ENCODE measurements at regions not wholly inside any gene's neighbourhood (a gene's known extent, or its start where the extent isn't known, plus 50 kb on each side); places are given as distances from the start of the nearest gene placed in this dataset.

- Histone ChIP-seq H3K9ac (ENCODE audit: control insufficient read depth, extremely low read depth, insufficient read depth, low read length) (no peak overlapping the region), H3K27me3 (ENCODE audit: control insufficient read depth, extremely low read depth, insufficient read depth, low read length) (peaks cover 49% of the 10 kb centered on the region)
Measured at GRCh38 chr5:133854554-133854953, 113.9 kb downstream of the C5orf15 start.

GRCh38 chr5:133853646-133854365 is 114.6 kb downstream of the C5orf15 start:
- H3K36me3 ChIP-seq (ENCODE audit: control insufficient read depth in 2 of 2, extremely low read depth in 1 of 2, insufficient read depth in 2 of 2, low read length in 2 of 2), result no peaks in the 10 kb centered on the region
- H3K4me3 ChIP-seq (ENCODE audit: control insufficient read depth in 2 of 3, extremely low read depth in 1 of 3, insufficient read depth in 2 of 3, low read depth in 1 of 3, low read length in 3 of 3), result no peak overlapping the region
- no peaks in the 10 kb centered on the region for H4K20me1 ChIP-seq (ENCODE audit: control insufficient read depth, extremely low read depth, insufficient read depth, low read length)
- DNase-seq (ENCODE audit: low read depth, low spot score), result no peak
- H3K27ac ChIP-seq (ENCODE audit: control insufficient read depth, insufficient read depth, low read length), result no peak overlapping the region
- no peak overlapping the region for H2AFZ ChIP-seq (ENCODE audit: control insufficient read depth, low read length)
- no peaks in the 10 kb centered on the region for H3K4me1 ChIP-seq (ENCODE audit: control insufficient read depth, extremely low read depth, insufficient read depth, low read length)
- peaks cover 56% of the 10 kb centered on the region for H3K27me3 ChIP-seq (ENCODE audit: control insufficient read depth, extremely low read depth, insufficient read depth, low read length)
- TF ChIP-seq CTCF (optimal IDR thresholded peaks at IDR 0.05 in 1 of 3, IDR thresholded peaks at IDR 0.05 in 1 of 3, conservative IDR thresholded peaks at IDR 0.05 in 1 of 3; ENCODE audit: extremely low read depth in 1 of 3, insufficient read depth in 2 of 3, low read length in 3 of 3), result no peak
- no peak for TF ChIP-seq EZH2 (IDR thresholded peaks at IDR 0.05; ENCODE audit: low read length)
- no peaks in the 10 kb centered on the region for H3K79me2 ChIP-seq (ENCODE audit: control insufficient read depth, insufficient read depth, low read length)
- H3K9me3 ChIP-seq (ENCODE audit: control insufficient read depth, low read depth, low read length), result no peaks in the 10 kb centered on the region
- no peak overlapping the region for H3K4me2 ChIP-seq (ENCODE audit: control insufficient read depth, extremely low read depth, insufficient read depth, low read depth, low read length)
- no peak overlapping the region for H3K9ac ChIP-seq (ENCODE audit: control insufficient read depth, extremely low read depth, insufficient read depth, low read length)
- FAIRE-seq, result no peak
- dilution Hi-C loops (cut with MboI; ENCODE audit: extremely low pct_ligation_motif_present, low sequenced_read_pairs), result no loop called here
- no peaks in the 10 kb centered on the region for H3K9me1 ChIP-seq (ENCODE audit: control insufficient read depth, extremely low read depth, insufficient read depth, low read length)

More at GRCh38 chr5:133854554-133854953, 113.9 kb downstream of the C5orf15 start:
- FAIRE-seq, result no peak
- Histone ChIP-seq H4K20me1 (ENCODE audit: control insufficient read depth, extremely low read depth, insufficient read depth, low read length) (no peaks in the 10 kb centered on the region), H3K9me3 (ENCODE audit: control insufficient read depth, low read depth, low read length) (no peaks in the 10 kb centered on the region), H3K79me2 (ENCODE audit: control insufficient read depth, insufficient read depth, low read length) (no peaks in the 10 kb centered on the region), H3K27ac (ENCODE audit: control insufficient read depth, insufficient read depth, low read length) (no peak overlapping the region), H2AFZ (ENCODE audit: control insufficient read depth, low read length) (no peak overlapping the region), H3K9me1 (ENCODE audit: control insufficient read depth, extremely low read depth, insufficient read depth, low read length) (no peaks in the 10 kb centered on the region), H3K4me2 (ENCODE audit: control insufficient read depth, extremely low read depth, insufficient read depth, low read depth, low read length) (no peak overlapping the region), H3K36me3 (ENCODE audit: control insufficient read depth in 2 of 2, extremely low read depth in 1 of 2, insufficient read depth in 2 of 2, low read length in 2 of 2) (no peaks in the 10 kb centered on the region), H3K4me3 (ENCODE audit: control insufficient read depth in 2 of 3, extremely low read depth in 1 of 3, insufficient read depth in 2 of 3, low read depth in 1 of 3, low read length in 3 of 3) (no peak overlapping the region), H3K4me1 (ENCODE audit: control insufficient read depth, extremely low read depth, insufficient read depth, low read length) (no peaks in the 10 kb centered on the region)
- dilution Hi-C loops (cut with MboI; ENCODE audit: extremely low pct_ligation_motif_present, low sequenced_read_pairs), result no loop called here
- TF ChIP-seq EZH2 (IDR thresholded peaks at IDR 0.05; ENCODE audit: low read length), result no peak
- no peak for TF ChIP-seq CTCF (optimal IDR thresholded peaks at IDR 0.05 in 1 of 3, IDR thresholded peaks at IDR 0.05 in 1 of 3, conservative IDR thresholded peaks at IDR 0.05 in 1 of 3; ENCODE audit: extremely low read depth in 1 of 3, insufficient read depth in 2 of 3, low read length in 3 of 3)
- no peak for DNase-seq (ENCODE audit: low read depth, low spot score)
